ENCODE measurements at regions not wholly inside any gene's neighbourhood (a gene's known extent, or its start where the extent isn't known, plus 50 kb on each side); places are given as distances from the start of the nearest gene placed in this dataset.

DNA sequence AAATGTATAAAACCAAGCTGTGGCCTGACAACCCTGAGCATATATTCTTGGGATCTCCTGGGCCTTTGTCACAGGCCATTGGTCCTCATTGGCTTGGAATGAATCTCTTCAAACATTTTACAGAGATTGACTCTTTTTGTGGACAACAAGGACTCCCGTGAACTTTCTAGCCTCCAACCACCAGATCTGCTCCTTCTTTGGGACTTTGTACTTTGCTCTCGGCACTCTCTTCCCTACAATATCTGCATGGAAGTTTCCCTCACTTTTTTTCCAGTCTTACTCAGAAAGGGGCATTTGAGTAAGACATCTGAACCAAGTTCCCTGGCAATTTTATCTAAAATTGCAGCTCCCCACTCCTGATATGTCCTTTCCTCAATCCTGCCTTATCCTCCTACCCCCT lies 158.8 kb downstream of the PHLDA1 start:
- H3K9me2 ChIP-seq (ENCODE audit: insufficient read depth), result no peaks in the 10 kb centered on the region; the same call in none of the 2 replicates
- no peak overlapping the region for H3K27ac ChIP-seq (ENCODE audit: low read depth)
- no peak overlapping the region for H3K4me2 ChIP-seq
- no peak for ATAC-seq
- H3K79me2 ChIP-seq (replicated peaks; ENCODE audit: insufficient read depth), result no peaks in the 10 kb centered on the region
- Mint-ChIP-seq H3K4me1 (peaks cover 19% of the 10 kb centered on the region), H3K36me3 (ENCODE audit: low read depth) (peaks cover 11% of the 10 kb centered on the region), H3K27me3 (ENCODE audit: insufficient read depth, low read depth, poor library complexity) (peaks cover 5% of the 10 kb centered on the region), H3K9me3 (no peaks in the 10 kb centered on the region; the same call in 2 of the 3 replicates), H3K4me3 (no peak overlapping the region), H3K27ac (no peak overlapping the region)
- no peaks in the 10 kb centered on the region for H3K27me3 ChIP-seq (ENCODE audit: insufficient read depth)
- no peak overlapping the region for H3K4me3 ChIP-seq
- H3K36me3 ChIP-seq (ENCODE audit: insufficient read depth), result no peaks in the 10 kb centered on the region
- no peaks in the 10 kb centered on the region for H3F3A ChIP-seq (replicated peaks; ENCODE audit: low read depth)
- no peak overlapping the region for H2AFZ ChIP-seq
- H3K4me1 ChIP-seq (ENCODE audit: insufficient read depth), result peaks cover 16% of the 10 kb centered on the region
- TF ChIP-seq, protein P1, sequence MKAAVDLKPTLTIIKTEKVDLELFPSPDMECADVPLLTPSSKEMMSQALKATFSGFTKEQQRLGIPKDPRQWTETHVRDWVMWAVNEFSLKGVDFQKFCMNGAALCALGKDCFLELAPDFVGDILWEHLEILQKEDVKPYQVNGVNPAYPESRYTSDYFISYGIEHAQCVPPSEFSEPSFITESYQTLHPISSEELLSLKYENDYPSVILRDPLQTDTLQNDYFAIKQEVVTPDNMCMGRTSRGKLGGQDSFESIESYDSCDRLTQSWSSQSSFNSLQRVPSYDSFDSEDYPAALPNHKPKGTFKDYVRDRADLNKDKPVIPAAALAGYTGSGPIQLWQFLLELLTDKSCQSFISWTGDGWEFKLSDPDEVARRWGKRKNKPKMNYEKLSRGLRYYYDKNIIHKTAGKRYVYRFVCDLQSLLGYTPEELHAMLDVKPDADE (IDR thresholded peaks at IDR 0.05), result no peak
- no peak for TF ChIP-seq EZH2phosphoT487 (IDR thresholded peaks at IDR 0.05; ENCODE audit: unreplicated experiment)
- TF ChIP-seq ZNF114 (CRISPR knock-in tag; IDR thresholded peaks at IDR 0.05), result no peak
- no peak for TF ChIP-seq CREB1 (CRISPR knock-in tag; IDR thresholded peaks at IDR 0.05; ENCODE audit: low read depth)
- no peak for TF ChIP-seq STAT1 (IDR thresholded peaks at IDR 0.05; ENCODE audit: unreplicated experiment)
- TF ChIP-seq, protein P2, sequence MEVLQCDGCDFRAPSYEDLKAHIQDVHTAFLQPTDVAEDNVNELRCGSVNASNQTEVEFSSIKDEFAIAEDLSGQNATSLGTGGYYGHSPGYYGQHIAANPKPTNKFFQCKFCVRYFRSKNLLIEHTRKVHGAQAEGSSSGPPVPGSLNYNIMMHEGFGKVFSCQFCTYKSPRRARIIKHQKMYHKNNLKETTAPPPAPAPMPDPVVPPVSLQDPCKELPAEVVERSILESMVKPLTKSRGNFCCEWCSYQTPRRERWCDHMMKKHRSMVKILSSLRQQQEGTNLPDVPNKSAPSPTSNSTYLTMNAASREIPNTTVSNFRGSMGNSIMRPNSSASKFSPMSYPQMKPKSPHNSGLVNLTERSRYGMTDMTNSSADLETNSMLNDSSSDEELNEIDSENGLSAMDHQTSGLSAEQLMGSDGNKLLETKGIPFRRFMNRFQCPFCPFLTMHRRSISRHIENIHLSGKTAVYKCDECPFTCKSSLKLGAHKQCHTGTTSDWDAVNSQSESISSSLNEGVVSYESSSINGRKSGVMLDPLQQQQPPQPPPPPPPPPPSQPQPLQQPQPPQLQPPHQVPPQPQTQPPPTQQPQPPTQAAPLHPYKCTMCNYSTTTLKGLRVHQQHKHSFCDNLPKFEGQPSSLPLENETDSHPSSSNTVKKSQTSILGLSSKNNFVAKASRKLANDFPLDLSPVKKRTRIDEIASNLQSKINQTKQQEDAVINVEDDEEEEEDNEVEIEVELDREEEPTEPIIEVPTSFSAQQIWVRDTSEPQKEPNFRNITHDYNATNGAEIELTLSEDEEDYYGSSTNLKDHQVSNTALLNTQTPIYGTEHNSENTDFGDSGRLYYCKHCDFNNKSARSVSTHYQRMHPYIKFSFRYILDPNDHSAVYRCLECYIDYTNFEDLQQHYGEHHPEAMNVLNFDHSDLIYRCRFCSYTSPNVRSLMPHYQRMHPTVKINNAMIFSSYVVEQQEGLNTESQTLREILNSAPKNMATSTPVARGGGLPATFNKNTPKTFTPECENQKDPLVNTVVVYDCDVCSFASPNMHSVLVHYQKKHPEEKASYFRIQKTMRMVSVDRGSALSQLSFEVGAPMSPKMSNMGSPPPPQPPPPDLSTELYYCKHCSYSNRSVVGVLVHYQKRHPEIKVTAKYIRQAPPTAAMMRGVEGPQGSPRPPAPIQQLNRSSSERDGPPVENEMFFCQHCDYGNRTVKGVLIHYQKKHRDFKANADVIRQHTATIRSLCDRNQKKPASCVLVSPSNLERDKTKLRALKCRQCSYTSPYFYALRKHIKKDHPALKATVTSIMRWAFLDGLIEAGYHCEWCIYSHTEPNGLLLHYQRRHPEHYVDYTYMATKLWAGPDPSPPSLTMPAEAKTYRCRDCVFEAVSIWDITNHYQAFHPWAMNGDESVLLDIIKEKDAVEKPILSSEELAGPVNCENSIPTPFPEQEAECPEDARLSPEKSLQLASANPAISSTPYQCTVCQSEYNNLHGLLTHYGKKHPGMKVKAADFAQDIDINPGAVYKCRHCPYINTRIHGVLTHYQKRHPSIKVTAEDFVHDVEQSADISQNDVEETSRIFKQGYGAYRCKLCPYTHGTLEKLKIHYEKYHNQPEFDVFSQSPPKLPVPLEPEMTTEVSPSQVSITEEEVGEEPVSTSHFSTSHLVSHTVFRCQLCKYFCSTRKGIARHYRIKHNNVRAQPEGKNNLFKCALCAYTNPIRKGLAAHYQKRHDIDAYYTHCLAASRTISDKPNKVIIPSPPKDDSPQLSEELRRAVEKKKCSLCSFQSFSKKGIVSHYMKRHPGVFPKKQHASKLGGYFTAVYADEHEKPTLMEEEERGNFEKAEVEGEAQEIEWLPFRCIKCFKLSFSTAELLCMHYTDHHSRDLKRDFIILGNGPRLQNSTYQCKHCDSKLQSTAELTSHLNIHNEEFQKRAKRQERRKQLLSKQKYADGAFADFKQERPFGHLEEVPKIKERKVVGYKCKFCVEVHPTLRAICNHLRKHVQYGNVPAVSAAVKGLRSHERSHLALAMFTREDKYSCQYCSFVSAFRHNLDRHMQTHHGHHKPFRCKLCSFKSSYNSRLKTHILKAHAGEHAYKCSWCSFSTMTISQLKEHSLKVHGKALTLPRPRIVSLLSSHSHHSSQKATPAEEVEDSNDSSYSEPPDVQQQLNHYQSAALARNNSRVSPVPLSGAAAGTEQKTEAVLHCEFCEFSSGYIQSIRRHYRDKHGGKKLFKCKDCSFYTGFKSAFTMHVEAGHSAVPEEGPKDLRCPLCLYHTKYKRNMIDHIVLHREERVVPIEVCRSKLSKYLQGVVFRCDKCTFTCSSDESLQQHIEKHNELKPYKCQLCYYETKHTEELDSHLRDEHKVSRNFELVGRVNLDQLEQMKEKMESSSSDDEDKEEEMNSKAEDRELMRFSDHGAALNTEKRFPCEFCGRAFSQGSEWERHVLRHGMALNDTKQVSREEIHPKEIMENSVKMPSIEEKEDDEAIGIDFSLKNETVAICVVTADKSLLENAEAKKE (CRISPR knock-in tag; IDR thresholded peaks at IDR 0.05), result no peak
- no peak for TF ChIP-seq ZNF331 (CRISPR knock-in tag; IDR thresholded peaks at IDR 0.05; ENCODE audit: low read depth)
- TF ChIP-seq JUNB (IDR thresholded peaks at IDR 0.05; ENCODE audit: unreplicated experiment), result no peak
- TF ChIP-seq, protein P3, sequence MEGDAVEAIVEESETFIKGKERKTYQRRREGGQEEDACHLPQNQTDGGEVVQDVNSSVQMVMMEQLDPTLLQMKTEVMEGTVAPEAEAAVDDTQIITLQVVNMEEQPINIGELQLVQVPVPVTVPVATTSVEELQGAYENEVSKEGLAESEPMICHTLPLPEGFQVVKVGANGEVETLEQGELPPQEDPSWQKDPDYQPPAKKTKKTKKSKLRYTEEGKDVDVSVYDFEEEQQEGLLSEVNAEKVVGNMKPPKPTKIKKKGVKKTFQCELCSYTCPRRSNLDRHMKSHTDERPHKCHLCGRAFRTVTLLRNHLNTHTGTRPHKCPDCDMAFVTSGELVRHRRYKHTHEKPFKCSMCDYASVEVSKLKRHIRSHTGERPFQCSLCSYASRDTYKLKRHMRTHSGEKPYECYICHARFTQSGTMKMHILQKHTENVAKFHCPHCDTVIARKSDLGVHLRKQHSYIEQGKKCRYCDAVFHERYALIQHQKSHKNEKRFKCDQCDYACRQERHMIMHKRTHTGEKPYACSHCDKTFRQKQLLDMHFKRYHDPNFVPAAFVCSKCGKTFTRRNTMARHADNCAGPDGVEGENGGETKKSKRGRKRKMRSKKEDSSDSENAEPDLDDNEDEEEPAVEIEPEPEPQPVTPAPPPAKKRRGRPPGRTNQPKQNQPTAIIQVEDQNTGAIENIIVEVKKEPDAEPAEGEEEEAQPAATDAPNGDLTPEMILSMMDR (conservative IDR thresholded peaks at IDR 0.05; ENCODE audit: low read depth in 2 of 2), result no peak
- TF ChIP-seq NANOG (IDR thresholded peaks at IDR 0.05; ENCODE audit: borderline replicate concordance), result no peak
- no peak for TF ChIP-seq POLR2AphosphoS5 (IDR thresholded peaks at IDR 0.05; ENCODE audit: low read depth)
- TF ChIP-seq, protein P4, sequence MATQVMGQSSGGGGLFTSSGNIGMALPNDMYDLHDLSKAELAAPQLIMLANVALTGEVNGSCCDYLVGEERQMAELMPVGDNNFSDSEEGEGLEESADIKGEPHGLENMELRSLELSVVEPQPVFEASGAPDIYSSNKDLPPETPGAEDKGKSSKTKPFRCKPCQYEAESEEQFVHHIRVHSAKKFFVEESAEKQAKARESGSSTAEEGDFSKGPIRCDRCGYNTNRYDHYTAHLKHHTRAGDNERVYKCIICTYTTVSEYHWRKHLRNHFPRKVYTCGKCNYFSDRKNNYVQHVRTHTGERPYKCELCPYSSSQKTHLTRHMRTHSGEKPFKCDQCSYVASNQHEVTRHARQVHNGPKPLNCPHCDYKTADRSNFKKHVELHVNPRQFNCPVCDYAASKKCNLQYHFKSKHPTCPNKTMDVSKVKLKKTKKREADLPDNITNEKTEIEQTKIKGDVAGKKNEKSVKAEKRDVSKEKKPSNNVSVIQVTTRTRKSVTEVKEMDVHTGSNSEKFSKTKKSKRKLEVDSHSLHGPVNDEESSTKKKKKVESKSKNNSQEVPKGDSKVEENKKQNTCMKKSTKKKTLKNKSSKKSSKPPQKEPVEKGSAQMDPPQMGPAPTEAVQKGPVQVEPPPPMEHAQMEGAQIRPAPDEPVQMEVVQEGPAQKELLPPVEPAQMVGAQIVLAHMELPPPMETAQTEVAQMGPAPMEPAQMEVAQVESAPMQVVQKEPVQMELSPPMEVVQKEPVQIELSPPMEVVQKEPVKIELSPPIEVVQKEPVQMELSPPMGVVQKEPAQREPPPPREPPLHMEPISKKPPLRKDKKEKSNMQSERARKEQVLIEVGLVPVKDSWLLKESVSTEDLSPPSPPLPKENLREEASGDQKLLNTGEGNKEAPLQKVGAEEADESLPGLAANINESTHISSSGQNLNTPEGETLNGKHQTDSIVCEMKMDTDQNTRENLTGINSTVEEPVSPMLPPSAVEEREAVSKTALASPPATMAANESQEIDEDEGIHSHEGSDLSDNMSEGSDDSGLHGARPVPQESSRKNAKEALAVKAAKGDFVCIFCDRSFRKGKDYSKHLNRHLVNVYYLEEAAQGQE (IDR thresholded peaks at IDR 0.05; ENCODE audit: unreplicated experiment), result no peak
- no peak for TF ChIP-seq EZH2 (IDR thresholded peaks at IDR 0.05; ENCODE audit: low read depth, unreplicated experiment)
- H4K20me1 ChIP-seq (replicated peaks; ENCODE audit: insufficient read depth), result no peaks in the 10 kb centered on the region
- DNase-seq (ENCODE audit: low spot score), result no peak

All from GM23338 (cell line).